Tibial nerve (tissue), 4 donors: ENCODE measurements at regions not wholly inside any gene's neighbourhood (a gene's known extent, or its start where the extent isn't known, plus 50 kb on each side); places are given as distances from the start of the nearest gene placed in this dataset.

Experiments used
- DNase-seq, 2 donors: peaks; one replicate each; pipeline ENCODE4 v3.0.0-alpha.2; 2019; ENCODE audit warnings: low spot score in 2 of 2
- H3K27ac ChIP-seq, 4 donors: fragments of 200-600 bp; sonication (generic) in 3 of 4; one replicate each; pipeline ENCODE4 v1.5.1; 2017 to 2019; ENCODE audit warnings: mild to moderate bottlenecking in 1 of 4
- H3K27me3 ChIP-seq, 2 donors: fragments of 200-600 bp; sonication (generic) in 1 of 2; one replicate each; pipeline versions ENCODE4 v1.5.1 to v1.6.0; 2017 to 2019
- H3K36me3 ChIP-seq, 3 donors: fragments of 200-600 bp; sonication (generic); one replicate each; pipeline ENCODE4 v1.5.1; 2018 to 2019
- H3K4me1 ChIP-seq, 4 donors: fragments of 200-600 bp; sonication (generic) in 3 of 4; one replicate each; pipeline ENCODE4 v1.5.1; 2017 to 2019
- H3K4me3 ChIP-seq, 4 donors: fragments of 200-600 bp; sonication (generic) in 3 of 4; one replicate each; pipeline ENCODE4 v1.5.1; 2017 to 2019; ENCODE audit warnings: mild to moderate bottlenecking in 1 of 4, moderate library complexity in 1 of 4
- H3K9me3 ChIP-seq, 4 donors: fragments of 200-600 bp; sonication (generic) in 3 of 4; one replicate each; pipeline ENCODE4 v1.5.1; 2017 to 2019
- EP300 ChIP-seq, 2 donors: sonication (generic); formaldehyde crosslinking; IDR thresholded peaks; one replicate each; pipeline ENCODE4 v1.6.1; 2017; ENCODE audit warnings: antibody characterized with exemption in 2 of 2, mild to moderate bottlenecking in 1 of 2
- POLR2A ChIP-seq, 2 donors: fragments of 450-650 bp; IDR thresholded peaks; one replicate each; pipeline ENCODE4 v1.6.1; 2017; ENCODE audit warnings: antibody characterized with exemption in 2 of 2, mild to moderate bottlenecking in 2 of 2, moderate library complexity in 2 of 2
- WGBS, 2 donors: methylation state at CpG; one replicate each; pipeline ENCODE4 v1.1.5; 2018; 5-methylcytosine and 5-hydroxymethylcytosine counted together
- TF ChIP-seq, protein P1 (sequence below), 5 experiments: fragments of 200-600 bp in 3 of 5; fragments of 450-650 bp in 2 of 5; sonication (generic) in 3 of 5; IDR thresholded peaks; one replicate each; pipeline ENCODE4 v1.5.1; 2016 to 2019; ENCODE audit warnings: antibody characterized with exemption in 5 of 5, mild to moderate bottlenecking in 3 of 5, moderate library complexity in 2 of 5

DNA sequence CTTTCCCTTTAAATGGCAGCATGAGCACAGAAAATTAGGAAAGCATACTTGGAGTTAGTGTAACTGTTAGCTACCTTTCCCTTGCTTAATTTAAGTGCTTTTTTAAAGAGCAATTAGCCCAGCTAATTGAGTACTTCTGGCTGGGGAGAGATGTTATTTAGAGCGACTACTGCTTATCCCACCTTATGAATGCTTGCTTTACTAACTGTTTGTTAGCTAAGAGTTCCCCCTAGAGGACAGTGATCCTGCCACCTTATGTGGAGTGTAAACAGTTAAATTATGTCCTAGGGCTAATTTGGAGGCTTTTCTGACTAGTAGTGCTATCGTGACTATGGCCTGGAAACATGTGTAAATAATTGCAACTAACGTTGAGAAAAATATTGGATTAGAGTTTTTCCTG is 909.4 kb downstream of the FSTL5 start:
- H3K4me3 ChIP-seq: no peak overlapping the region
- H3K27me3 ChIP-seq: no peaks in the 10 kb centered on the region
- peaks cover 0 to 33% (median 7%) of the 10 kb centered on the region in 4 donors for H3K9me3 ChIP-seq
- no peaks in the 10 kb centered on the region for H3K4me1 ChIP-seq
- TF ChIP-seq EP300 (IDR thresholded peaks at IDR 0.05) (no peak), POLR2A (IDR thresholded peaks at IDR 0.05) (no peak)
- TF ChIP-seq, protein P1, sequence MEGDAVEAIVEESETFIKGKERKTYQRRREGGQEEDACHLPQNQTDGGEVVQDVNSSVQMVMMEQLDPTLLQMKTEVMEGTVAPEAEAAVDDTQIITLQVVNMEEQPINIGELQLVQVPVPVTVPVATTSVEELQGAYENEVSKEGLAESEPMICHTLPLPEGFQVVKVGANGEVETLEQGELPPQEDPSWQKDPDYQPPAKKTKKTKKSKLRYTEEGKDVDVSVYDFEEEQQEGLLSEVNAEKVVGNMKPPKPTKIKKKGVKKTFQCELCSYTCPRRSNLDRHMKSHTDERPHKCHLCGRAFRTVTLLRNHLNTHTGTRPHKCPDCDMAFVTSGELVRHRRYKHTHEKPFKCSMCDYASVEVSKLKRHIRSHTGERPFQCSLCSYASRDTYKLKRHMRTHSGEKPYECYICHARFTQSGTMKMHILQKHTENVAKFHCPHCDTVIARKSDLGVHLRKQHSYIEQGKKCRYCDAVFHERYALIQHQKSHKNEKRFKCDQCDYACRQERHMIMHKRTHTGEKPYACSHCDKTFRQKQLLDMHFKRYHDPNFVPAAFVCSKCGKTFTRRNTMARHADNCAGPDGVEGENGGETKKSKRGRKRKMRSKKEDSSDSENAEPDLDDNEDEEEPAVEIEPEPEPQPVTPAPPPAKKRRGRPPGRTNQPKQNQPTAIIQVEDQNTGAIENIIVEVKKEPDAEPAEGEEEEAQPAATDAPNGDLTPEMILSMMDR (IDR thresholded peaks at IDR 0.05): no peak
- no peak for DNase-seq
- 64 to 78% methylated on average over 3 of the region's 3 CpGs for WGBS, 2 donors
- H3K27ac ChIP-seq: no peak overlapping the region
- no peaks in the 10 kb centered on the region for H3K36me3 ChIP-seq

GRCh38 chr4:161252520-161253141 is 911.2 kb downstream of the FSTL5 start:
- Histone ChIP-seq H3K27me3 (no peaks in the 10 kb centered on the region), H3K27ac (no peak overlapping the region), H3K4me1 (no peaks in the 10 kb centered on the region), H3K36me3 (no peaks in the 10 kb centered on the region), H3K9me3 (peaks cover 0 to 38% (median 7%) of the 10 kb centered on the region in 4 donors), H3K4me3 (no peak overlapping the region)
- WGBS, 2 donors: 63 to 65% methylated on average over 6 of the region's 6 CpGs
- DNase-seq: no peak
- TF ChIP-seq, protein P1 (IDR thresholded peaks at IDR 0.05): peak; percentile 16 to 34 (median 20)
- no peak for TF ChIP-seq POLR2A (IDR thresholded peaks at IDR 0.05)

GRCh38 chr4:161249779-161250440 is 913.9 kb downstream of the FSTL5 start:
- Histone ChIP-seq H3K27ac (no peak overlapping the region), H3K27me3 (no peaks in the 10 kb centered on the region), H3K4me3 (no peak overlapping the region), H3K4me1 (no peaks in the 10 kb centered on the region), H3K36me3 (no peaks in the 10 kb centered on the region), H3K9me3 (peaks cover 0 to 17% (median 0%) of the 10 kb centered on the region in 4 donors)
- WGBS, 2 donors: 92 to 96% methylated on average over 6 to 8 of the region's 8 CpGs
- no peak for TF ChIP-seq EP300 (IDR thresholded peaks at IDR 0.05)
- TF ChIP-seq, protein P1 (IDR thresholded peaks at IDR 0.05): no peak
- TF ChIP-seq POLR2A (IDR thresholded peaks at IDR 0.05): no peak
- DNase-seq: no peak

DNA sequence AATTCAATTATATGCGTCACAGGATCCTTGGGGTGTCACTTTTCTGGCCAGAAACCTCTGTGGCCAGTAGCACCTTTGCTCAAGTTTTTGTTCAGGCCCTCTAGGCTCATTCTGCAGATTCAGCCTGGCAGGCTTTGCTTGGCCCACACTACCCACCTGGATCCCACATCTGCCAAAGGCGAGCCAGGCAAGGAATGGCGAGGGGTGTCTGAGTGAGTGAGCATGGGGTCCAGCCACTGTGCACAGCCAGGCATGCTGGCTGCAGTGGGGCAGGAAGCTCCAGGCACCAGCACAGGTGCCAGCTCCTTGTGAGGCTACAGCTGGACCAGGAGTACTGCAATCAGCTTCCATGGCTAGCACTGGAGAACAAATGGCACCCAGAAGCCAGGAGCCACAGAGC is 914.9 kb downstream of the FSTL5 start:
- no peak for DNase-seq
- no peaks in the 10 kb centered on the region for H3K36me3 ChIP-seq
- no peaks in the 10 kb centered on the region for H3K4me1 ChIP-seq
- peaks cover 0 to 18% (median 0%) of the 10 kb centered on the region in 4 donors for H3K9me3 ChIP-seq
- H3K27ac ChIP-seq: no peak overlapping the region
- H3K4me3 ChIP-seq: no peak overlapping the region
- WGBS, 2 donors: 95 to 100% methylated on average over 3 of the region's 3 CpGs
- TF ChIP-seq POLR2A (IDR thresholded peaks at IDR 0.05) (no peak), EP300 (IDR thresholded peaks at IDR 0.05) (no peak)
- TF ChIP-seq, protein P1 (IDR thresholded peaks at IDR 0.05): no peak
- H3K27me3 ChIP-seq: no peaks in the 10 kb centered on the region

DNA sequence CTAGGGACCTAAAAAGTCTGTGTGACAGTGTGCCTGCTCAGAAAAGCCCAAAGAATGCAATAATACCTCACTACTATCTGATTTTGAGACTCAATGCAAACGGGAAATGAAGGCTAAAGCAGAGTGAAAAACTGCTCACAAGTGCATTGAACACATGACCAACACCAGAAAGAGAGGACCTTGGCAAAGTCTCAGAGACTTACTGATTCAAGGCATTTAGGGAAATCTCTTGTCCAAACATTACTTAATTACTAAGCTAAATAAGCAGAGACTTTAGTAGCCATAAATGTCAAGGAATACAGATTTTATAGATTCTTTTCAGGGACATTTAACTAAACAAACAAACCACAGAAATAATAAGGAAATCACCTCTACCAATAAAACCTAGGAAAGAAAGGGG is 916.0 kb downstream of the FSTL5 start:
- no peak for DNase-seq
- H3K9me3 ChIP-seq: peaks cover 0 to 16% (median 0%) of the 10 kb centered on the region in 4 donors
- H3K27me3 ChIP-seq: no peaks in the 10 kb centered on the region
- no peak overlapping the region for H3K27ac ChIP-seq
- TF ChIP-seq EP300 (IDR thresholded peaks at IDR 0.05) (no peak), POLR2A (IDR thresholded peaks at IDR 0.05) (no peak)
- TF ChIP-seq, protein P1 (IDR thresholded peaks at IDR 0.05): no peak
- no peak overlapping the region for H3K4me3 ChIP-seq
- no peaks in the 10 kb centered on the region for H3K36me3 ChIP-seq
- H3K4me1 ChIP-seq: no peaks in the 10 kb centered on the region
- WGBS, 2 donors: 51 to 57% methylated on average over 1 of the region's 1 CpG
